NCI-H1092 treated with DMSO at 0.1 percent for 48 hours (cell line): ENCODE measurements at regions not wholly inside any gene's neighbourhood (a gene's known extent, or its start where the extent isn't known, plus 50 kb on each side); places are given as distances from the start of the nearest gene placed in this dataset.

Experiments
- DNase-seq: peaks from one replicate; lab custom pipeline; 2025; lab: John Stamatoyannopoulos, UW

DNA sequence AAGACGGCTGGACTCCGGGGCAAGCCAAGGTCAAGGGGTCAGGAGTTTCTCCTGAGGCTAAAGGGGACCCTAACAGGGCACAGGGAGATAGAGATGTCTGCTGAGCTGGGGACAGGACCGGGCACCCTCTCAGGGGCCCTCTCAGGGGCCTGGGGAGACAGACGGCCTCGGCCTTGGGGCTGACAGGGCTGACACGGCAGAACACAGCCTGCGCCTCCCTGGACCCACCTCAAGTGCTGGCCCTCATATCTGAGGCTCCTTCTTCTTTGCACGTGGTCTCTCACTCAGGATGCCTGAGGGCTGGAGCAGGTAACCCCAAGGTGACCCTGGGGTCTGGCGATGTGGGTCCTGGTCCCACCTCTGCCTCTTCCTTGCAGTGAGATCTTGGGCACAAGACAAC is 186.9 kb upstream of the TNRC6C start:
- DNase-seq, result no peak

DNA sequence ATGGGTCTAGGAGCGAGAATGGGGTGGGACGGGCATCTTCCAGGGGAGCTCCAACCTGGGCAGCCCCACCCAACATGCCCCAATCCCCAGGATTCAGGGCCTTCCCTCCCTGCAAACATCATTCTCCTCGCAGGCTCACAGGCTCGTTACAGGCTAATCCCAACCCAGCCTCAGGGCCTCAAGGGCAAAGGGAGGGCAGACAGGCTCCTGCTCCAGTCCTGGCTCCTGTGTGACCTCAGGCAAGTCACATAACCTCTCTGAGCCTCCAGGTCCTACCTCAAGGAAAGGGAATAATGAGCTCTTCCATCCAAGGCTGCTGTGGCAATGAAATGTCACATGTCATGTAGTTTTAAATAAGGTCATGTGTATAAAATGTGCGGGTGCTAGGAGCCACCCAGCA is 186.5 kb upstream of the TNRC6C start:
- no peak for DNase-seq

DNA sequence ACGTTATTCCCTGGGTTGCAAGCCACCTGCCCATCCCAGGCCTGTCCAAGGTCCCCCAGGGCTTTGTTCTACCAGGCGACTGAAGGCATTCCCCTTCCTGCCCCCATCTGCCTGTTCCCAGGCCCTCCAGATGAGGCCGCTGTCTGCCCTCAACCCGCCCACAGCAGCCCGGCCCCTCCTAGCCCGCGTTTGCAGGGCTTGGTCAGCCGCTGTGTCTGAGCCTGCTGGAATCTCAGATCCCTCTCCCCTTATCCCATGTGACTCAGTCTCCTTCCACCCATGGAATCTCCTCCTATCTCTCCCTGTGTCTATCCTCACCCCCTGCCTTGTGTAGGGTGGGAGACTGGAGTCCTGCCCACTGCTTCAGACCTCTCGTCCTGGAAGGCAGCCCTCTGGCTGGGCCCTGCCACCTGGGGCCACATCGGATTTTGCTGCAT is 186.0 kb upstream of the TNRC6C start:
- no peak for DNase-seq

DNA sequence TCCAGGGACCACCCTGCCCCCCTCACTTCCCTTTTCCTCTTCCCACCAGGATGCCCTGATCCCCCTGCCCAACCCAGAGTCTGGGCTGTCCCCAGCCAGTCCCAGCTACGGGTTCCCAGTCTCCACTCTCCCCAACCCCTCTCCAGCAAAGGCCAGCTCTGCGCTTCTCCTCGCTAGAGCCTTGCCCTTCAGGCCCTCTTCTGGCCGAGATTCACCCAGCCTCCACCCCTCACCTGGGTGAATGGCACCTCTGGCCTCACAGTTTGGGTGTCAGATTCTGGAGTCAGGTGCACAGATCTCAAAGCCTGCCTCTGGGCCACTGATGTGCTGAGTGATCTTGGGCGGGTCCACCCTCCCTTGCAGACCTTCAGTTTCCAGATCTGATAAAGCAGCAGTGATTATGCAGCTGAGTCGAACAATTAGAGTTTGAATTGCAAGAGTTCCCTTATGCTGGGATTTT is 185.6 kb upstream of the TNRC6C start:
- DNase-seq, result no peak

DNA sequence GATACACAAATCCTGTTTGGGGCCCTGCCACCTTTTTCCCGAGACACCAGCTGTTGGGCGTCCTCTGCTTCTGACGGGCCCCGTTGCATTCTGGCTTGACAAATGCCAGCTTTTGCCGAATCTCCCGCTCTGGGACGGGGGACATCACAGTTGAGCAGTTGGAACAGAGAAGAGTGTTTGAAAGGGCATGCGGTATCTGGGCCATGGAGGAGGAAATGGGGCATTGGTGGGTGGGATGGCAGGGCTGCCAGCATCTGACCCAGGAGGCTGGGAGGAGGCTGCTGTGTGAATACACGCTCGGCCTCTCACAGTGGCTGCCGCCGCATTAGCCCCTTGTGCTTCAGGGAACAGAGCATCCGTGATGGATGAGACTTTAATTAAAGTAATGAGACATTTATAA is 184.3 kb upstream of the TNRC6C start:
- no peak for DNase-seq

DNA sequence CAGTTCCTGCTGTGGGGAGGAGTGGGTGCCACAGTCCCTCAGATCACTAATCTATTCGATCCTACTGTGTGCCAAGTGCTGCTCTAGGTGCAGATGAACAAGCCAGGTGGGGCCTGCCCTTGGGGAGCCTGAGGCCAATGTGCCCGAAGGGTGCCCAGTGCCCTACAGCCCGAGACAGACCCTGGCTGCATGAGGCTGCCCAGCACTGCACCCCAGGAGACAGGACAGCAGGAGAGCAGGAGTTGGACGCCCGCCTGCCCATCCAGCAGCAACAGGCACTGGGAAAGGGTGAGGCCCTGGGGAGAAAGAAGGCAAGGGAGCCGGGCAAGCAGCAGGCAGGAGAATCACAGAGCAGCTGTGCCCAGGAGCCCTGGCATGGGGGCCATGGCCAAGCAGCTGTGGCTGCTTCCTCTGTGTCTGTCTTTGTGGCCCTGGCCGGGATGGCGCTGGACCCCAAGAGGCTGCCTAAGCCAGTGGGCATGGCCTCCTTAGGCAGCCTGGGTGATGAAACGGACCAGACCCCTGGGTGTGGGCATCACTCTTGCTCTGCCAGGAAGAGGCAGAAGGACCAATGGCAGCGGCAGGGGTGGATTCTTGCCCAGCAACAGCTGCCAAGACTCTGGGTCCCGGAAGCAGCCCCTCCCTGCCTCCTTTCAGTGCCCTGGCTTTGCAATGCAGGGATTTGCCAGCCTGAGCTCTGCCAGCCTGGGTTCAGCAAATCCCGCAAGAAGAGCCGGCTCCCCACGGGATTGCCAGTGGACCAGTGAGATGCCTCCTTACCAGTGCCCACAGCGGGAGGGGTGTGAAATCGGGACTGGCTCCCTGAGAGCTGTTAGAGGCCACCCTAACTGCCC is 179.6 kb upstream of the TNRC6C start:
- peak; percentile 77 for DNase-seq

DNA sequence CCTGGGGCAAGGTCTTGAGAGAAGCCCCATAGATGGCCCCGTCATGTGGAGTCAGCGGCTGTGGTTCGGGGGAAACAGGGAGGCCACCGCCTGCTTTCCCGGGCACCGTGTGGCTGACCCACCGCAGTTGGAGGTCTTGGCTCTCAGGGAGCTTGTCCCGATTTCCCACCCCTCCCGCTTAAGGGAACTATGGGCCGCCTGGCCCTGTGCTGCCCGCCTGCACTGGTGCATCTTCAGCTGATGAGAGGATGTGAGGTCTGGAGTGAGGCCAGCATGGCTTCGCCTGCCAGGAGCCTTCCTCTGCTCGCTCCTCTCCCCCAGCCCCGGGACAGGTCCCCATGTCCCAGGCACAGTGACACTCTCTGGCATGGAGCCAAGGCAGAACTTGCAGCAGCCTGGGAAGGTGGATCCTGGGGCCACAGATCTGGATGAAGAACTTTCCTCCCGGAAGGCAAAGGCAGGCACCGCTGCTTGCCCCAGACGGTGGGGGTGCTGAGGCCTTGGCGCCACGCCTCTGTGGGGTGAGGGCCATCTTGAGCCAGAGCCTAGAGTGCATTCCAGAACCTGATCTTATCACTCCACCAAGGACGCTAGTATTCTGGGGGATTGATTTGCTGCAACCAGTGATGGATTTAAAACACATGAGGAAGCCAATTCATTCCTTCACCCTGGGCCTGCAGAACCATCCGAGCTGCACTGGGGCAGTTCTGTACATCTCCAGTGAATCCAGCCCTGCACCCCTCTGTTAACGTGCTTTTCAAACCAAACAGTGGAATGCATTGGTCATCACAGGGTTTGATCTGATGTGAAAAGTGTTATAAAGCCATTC is 178.6 kb upstream of the TNRC6C start:
- no peak for DNase-seq

DNA sequence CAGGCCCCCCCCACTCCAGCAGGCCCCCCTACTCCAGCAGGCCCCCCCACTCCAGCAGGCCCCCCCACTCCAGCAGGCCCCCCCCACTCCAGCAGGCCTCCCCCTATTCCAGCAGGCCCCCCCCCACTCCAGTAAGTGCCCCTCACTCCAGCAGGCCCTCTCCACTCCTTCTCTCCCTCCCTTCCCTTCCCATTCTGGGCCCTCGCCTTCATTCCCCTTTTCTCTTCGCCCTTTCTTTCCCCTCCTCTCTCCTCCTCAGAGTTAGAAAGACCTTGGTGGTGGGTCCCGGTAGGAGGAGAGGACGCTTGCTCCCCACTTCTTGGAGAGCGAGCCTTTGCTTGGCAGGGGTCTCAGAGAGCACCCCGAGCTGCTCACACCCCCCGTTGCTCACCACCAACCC is 177.0 kb upstream of the TNRC6C start:
- DNase-seq, result no peak

DNA sequence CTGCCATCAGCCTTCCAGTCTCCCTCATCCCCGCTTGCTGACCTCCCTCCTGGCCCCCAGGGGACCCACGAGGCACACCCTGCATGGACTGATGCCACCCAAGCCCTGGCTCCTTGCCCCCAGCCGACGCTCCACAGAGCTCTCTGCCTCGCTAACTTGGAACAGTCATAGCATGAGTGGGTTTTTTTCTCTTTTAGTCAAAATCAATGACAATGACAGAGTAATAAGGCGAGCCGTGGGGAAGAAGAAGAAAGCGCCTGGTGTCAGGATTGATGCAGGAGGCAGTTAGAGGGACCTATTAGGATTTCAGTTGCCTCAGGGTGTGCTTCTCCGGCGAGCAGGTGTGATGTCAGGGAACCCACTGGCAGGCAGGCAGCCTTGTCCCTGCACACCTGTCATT is 176.3 kb upstream of the TNRC6C start:
- no peak for DNase-seq

DNA sequence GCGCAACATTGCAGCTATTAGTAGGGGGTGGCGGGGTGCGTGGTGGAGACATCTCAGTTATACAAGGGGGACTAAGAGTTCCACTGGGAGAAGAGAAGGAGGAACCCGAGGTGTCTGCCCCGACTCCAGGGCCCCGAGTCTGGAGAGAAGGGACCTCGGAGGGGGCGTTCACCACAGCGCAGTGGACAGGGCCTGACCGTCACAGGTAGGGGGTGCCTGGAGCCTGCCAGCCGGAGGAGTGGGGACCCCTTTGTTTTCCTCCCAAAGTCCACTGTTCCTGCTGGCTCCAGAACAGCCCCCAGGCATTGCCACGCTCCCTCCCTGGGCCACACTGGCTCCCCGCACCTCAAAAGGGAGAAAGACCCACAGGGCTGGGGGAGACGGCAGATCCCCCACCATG is 175.9 kb upstream of the TNRC6C start:
- no peak for DNase-seq

DNA sequence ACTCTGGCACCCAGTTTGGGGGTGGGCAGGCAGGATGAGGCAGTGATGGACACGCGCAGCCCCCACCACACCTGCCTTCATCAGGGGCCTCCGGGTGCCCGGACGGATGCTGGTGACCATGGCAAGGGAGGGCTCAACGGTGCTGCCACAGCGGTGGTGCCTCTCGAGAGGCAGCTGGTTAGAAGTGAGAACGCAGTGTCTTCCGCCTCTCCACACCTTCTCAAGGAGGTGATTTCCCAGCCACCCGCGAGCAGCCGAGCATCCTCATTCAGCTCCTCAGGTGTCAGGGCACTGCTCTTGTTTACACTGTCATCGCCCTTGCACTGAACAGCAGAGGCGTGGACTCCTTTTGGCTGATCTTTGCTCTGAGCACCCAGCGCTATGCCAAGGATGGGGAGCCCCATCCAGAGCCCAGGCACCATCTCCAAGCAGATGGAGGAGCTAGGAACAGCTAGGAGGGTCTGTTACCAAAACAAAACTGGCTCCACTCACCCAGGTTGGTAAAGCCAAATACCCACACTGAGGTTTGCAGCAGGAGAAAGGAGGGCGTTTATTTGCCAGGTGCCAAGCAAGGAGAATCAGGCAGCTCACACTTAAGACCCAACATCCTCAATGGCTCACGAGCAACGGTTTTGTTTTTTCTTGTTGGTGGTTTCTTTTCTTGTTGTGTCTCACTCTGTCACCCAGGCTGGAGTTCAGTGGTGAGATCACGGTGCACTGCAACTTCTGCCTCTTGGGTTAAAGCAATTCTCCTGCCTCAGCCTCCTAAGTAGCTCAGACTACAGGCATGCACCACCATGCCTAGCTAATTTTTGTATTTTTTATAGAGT is 174.3 kb upstream of the TNRC6C start:
- no peak for DNase-seq

DNA sequence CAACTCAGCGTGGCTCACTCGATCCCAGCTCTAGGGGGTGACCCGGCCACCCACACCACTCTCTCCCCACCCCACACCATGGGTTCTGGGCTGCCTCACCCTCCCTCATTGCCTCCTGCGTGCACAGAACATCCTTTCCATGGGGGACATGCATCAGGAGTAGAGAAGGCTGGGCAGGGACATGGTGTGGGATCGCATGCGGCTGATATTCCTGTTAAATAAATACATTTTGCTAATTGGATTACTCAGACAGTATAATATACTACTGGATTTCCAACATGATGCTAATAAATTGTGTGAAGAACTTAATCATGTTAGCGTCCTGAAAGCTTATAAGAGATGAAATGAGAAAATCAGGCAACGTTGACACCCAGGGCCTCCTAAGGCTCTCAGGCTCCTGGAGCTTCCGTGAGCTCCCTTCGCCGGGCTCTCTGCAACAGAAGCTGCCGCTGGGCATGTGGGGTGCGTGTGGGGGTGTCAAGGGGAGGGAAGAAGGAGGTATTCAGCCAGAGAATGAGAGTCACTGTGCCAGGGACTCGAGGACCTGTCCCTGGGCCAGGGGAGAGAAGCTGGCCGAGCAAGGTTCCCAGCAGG is 173.1 kb upstream of the TNRC6C start:
- no peak for DNase-seq

DNA sequence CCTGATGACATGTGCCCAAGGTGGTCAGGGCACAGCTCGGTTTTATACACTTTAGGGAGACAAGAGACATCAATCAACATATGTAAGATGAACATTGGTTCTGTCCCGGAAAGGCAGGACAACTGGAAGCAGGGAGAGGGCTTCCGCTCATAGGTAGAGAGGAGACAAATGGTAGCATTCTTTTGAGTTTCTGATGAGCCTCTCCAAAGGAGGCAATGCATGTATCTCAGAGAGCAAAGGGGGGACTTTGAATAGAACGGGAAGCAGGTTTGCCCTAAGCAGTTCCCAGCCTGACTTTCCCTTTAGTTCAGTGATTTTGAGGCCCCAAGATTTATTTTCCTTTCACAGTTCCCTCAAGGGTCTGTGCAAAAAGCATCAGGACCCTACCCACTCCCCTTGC is 172.4 kb upstream of the TNRC6C start:
- no peak for DNase-seq

DNA sequence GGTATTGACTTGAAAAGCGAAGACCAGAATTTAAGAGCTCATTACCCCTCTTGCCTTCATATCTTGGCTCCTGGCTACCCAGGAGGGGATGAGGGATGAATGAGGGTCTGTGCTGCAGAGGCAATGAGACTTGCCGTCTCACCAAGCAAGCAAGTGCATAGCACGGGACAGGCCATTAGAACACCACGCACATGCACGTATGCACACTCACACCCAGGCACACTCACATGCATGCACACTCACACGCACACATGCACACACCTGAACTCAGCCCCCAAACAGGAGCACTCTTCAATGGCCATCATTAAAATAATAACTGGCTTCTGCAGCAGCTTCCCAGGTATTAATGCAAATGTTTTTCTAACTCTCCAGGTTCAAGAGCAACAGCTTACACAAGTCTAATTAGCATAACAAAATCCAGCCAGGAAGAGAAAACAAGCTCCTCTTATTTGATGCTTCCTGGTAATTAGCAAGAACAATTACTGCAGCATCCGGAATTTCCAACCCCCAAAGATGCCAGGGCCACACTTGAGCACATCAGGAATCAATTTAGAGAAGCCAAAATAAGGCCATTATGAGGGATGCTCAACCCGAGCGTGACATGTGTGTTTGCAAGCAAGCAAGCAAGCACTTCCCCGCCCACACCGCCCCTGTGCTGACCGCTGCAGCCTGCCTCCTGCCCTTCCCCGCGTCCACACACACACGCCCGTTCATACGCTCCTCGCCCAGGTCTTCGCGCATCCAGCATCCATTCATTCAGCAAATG is 171.6 kb upstream of the TNRC6C start:
- no peak for DNase-seq

DNA sequence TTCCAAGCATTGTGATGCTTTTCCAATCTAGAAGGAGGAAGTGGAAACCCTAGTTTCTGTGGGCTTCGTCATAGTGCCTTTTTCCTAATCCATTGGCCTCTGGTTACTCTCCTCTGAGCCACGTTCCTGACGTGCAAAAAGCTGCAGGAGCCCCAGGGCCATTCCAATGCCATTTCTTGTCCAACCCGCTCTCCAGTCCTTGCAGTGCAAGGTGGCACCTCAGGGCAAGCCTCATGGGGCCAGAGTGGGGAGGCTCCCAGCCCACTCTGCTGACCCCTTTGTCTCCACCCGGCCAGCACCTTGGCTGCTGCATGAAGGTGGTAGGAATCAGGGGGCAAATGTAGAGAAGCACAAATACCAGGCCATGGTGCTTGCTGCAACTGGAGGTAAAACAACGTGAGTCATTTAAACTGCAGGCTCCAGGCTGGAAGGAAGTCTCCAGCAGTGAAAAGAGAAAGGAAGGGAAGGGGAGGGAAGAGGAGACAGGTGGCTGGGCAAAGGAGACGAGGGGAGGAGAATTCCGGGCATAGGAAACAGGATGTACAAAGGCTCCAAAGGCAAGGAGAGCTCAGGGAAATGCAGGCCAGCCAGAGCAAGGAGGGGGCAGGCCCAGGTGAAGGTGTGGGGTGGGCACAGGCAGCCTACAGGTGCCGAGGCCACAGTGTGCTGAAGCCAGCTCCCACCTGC is 168.2 kb upstream of the TNRC6C start:
- no peak for DNase-seq

DNA sequence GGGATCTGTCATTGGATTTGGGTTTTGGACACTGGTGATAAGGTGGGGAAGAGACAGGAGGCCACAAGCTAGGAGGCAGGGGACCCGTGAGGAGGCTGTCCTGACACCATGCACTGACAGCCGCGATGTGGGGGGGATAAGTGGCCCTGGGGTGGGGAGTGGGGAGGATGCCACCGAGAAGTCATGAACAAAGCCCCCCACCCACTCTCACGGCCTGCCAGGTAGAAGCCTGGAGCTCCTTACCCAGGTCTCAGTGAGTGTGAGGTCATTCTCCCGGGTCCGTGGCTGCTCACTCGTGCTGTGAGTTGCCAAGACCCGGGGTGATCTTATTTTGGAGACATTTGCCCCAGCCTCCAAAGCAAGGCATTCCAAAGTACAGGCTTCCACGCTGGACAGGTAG is 165.9 kb upstream of the TNRC6C start:
- DNase-seq, result no peak

DNA sequence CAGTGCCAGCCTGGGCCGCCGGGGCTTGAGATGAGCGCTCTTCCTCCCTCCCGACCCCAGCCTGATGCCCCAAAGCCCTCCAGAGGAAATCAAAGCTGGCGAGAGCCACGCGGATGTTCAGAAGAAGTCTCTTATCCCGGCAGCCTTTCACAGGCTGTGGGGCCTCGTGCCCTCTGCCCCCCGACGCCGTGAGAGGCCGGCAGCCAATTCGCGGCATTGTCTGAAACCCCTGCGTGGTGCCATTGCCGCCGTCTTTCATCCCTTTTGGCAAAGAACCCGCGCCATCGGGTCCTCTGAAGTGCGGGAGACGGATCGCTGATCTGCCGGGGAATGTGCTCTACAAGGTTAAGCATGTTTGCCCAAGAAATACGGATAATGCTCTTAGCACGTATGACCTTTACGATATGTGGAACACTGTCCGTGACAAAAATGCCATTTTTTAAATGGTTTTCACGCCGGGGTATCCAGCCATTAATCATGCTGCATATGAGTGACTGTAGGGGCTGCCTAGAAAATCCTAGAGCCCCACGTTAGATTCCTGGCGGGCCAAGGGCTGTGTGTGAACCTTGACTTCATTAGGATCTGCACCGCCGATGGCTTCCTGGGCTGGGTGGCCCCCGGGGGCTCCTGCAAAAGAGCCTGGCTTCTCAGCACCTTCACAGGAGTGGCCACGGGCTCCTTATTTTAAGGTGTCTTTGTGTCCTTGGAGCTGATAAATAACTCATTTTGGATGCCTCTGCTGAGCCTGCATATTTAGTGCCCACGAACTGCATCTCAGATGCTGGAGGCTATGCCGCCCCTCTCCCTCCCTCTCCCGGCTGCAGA is 165.1 kb upstream of the TNRC6C start:
- no peak for DNase-seq

DNA sequence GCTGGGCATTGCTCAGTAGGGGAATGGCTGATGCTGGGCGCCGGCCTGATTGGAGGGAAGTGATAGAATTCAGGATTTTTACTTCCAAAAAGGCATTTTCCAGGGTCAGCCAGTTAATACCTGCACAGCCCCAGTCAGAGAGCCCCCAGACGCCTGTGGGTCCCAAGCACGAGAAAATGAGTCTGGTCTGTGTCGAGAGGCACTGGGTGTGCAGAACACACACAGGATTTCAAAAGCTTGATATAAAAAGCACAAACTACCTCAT is 164.6 kb upstream of the TNRC6C start:
- DNase-seq, result no peak

DNA sequence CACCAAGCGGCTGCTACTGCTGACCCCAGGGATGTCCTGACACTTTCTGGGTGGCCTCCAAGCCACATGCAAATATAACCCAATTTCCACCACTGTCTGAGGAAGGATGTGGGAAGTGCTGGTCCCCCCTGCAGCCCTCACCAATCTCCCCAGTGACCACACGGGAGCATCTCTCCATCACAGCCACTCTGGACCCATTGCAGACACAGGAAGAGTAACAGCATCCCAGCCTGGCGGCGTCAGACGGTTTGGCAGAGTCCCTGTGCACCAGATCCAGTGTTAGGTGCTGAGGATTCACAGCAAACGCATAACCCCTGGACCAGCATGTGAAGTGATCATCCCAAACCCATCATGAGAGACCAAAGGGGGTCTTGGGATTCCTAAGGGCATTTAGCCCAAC is 163.7 kb upstream of the TNRC6C start:
- DNase-seq, result no peak

DNA sequence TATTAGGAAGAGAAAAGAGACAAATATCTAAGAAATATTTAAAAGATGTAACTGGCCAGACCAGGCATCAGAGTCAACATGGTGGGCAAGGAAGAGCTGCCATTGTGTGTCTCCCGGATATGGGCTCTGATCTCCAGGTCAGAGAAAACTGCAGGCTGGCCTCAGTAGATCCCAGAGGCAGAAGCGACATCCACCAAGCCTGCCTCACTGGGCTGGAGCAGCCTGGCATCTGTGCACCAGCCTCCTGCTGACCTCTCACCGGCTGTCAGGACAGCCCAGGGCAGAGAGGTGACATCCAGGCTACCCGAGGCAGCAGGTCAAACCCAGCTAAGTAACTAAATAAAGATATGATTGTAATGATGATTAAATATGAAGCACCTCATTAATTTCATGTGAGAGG is 162.8 kb upstream of the TNRC6C start:
- DNase-seq, result no peak
